OCI-M1 (cell line): ENCODE measurements at regions not wholly inside any gene's neighbourhood (a gene's known extent, or its start where the extent isn't known, plus 50 kb on each side); places are given as distances from the start of the nearest gene placed in this dataset.
"Not testable (repeated sequence)": the region's sequence is repeated elsewhere in the genome, so short reads cannot be mapped to it uniquely, and the experiment has no call there.

ENCODE experiments used
- DNase-seq: peaks from one replicate; lab custom pipeline; 2025; lab: John Stamatoyannopoulos, UW

DNA sequence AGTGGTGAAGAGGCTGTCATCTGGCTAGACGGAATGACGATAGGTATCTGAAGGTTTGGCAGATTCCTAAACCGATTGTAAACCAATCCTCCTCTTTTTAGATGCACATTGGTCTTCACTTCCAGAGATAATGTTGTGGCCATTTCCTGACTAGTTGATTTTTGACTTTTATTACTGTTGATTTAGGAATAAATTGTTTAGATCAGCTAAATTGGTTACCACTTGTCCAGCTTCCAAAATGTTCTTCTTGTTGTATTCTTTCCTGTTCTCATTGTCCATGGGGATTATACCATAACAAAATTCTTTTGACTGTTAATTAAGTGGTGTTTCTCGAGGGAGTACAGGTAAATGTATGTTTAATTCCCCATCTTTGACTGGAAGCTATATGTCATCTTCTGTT is 119.7 kb downstream of the MACROH2A1 start:
- DNase-seq = no peak

DNA sequence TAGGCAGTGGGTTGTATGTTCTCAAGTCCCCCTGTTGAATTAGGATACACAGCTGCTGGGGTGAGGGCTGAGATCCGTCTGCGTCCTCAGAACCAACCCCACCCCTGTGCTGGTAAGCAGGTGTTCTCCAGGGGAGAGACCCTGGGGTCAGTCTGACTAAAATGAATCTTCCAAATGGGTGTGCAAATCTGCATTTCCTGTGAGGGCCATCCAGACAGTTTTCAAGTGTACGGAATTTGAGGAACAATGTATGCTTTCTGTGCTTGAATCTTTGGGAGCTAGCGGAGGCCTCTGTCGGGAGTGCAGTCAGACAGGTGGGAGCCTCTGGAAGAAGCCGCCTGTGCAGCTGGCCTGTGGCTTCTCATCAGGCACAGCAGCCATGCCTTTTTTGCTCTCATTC is 122.9 kb downstream of the MACROH2A1 start:
- DNase-seq = no peak

GRCh38 chr5:135273212-135273611 is 125.8 kb downstream of the MACROH2A1 start:
- no peak for DNase-seq

GRCh38 chr5:135272311-135272805 is 126.7 kb downstream of the MACROH2A1 start:
- no peak for DNase-seq

- DNase-seq = peak; percentile 98
Measured at GRCh38 chr5:135271533-135272310, 127.3 kb downstream of the MACROH2A1 start.

- no peak for DNase-seq
Measured at GRCh38 chr5:135269931-135270421, 129.1 kb downstream of the MACROH2A1 start.

DNA sequence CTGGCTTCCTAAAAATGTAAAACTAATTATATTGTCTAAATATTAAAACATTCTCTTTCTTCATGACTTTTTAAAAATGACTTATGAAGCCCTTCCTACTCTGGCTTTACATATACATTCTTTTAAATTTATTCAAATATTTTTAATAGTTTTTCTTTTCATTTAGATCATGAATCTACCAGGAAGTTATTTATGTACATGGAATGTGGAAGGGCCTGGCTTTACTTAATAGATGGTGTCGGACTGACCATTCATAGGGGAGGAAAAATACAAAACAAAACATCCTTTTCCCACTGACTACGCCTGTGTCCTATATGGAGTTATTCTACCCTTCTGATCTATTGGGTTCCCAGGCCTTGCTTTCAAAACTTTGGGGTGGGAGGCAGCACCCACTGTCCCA is 129.8 kb downstream of the MACROH2A1 start:
- DNase-seq = no peak

GRCh38 chr5:135266975-135267374 is 132.1 kb downstream of the MACROH2A1 start:
- DNase-seq = no peak

- no peak for DNase-seq
Measured at GRCh38 chr5:135266303-135266635, 132.8 kb downstream of the MACROH2A1 start.

GRCh38 chr5:135265497-135266302 is 133.3 kb downstream of the MACROH2A1 start:
- DNase-seq = no peak

DNA sequence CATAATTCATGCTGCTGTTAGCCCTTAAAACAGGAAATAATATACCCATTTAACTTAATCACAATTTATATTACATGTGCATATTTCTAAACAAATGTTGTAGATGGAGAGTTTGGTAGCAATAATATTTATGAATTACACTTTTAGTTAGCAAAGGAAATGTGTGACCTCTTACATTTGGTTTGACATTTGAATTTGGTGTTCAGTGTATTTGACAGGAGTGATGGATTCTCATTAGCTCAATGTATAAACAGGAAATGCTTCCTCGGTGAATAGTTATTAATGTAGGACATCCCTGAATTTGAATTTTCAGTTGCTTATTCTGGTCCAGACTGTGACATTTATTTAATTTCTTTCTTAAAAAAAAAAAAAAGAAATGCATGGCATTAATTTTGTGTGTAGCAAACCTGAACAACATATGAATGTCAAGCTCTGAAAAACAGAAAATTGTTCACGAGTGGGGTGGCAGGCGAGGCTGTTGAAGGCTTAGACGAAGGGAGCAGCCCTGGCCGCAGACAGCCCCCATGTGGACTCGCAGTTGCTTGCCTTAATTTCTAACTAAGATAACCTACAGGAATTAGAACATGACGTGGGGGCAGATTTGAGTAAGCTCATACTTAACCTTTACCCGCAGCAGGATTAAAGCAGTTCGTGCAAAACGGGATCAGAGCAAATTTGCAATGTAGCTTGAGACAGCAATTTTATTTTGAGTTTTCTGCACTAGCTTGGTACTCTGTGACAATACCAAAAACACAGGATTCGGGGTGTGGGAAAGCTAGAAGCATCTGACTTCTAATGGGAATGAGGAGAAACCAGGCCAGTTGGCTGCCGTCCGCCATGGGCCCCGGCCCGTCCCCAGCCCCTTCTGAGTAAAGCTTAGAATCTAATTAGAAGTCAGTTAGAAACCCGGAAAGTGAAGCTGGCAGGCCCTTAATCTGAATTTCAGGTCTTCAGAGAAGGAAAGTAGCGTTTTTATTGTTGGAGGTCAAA is 134.3 kb downstream of the MACROH2A1 start:
- no peak for DNase-seq

GRCh38 chr5:135263022-135263668 is 135.9 kb downstream of the MACROH2A1 start:
- no peak for DNase-seq

GRCh38 chr5:135262364-135262763 is 136.7 kb downstream of the MACROH2A1 start:
- DNase-seq = no peak

GRCh38 chr5:135260108-135260507 is 138.9 kb downstream of the MACROH2A1 start:
- not testable (repeated sequence) for DNase-seq

- DNase-seq = peak; percentile 17
Measured at GRCh38 chr5:135255461-135256178, 143.4 kb downstream of the MACROH2A1 start.

DNA sequence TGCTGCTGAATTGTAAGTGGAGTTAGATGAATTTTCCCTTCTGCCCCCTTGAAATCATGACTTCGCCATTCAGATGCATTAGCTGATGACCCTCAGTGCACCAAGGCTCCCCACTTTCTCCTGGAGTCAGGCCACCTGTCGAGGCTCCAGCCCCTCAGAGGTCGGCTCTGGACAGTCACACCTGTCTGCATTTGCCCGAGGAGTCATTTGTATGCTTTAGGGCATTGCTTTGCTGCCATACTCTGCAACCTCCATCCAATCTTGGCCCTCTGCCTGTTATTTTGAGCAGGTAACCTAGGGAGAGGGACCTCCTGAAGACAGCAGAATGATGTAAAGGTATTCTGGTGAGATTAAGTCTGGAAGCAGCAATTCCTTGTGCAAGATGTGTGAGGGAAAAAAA is 144.8 kb downstream of the MACROH2A1 start:
- no peak for DNase-seq

- DNase-seq = no peak
Measured at GRCh38 chr5:135253601-135254178, 145.3 kb downstream of the MACROH2A1 start.

- DNase-seq = no peak
Measured at GRCh38 chr5:135251093-135251492, 147.9 kb downstream of the MACROH2A1 start.

DNA sequence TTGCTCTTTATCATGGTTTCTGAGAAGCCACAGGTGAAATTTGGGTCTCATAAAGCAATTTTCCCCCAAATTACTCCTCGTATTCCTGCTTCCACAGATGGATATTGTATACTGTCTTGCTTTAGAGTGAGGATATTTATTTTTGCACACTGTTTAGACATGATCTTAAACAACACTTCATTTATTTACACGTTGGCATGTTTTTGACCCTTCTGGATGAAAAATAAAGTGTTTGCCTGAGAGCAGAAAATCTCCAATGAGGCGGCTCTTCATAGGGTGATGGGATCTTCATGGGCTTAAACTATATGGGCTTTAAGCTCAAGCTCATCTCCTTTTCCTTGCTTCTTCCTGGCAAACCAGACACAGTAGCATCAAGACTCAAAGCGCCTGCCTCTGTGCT is 148.4 kb downstream of the MACROH2A1 start:
- no peak for DNase-seq

- peak; percentile 70 for DNase-seq
Measured at GRCh38 chr5:135249658-135250057, 149.4 kb downstream of the MACROH2A1 start.
